Bronchial epithelial cell (primary cell): ENCODE measurements at regions not wholly inside any gene's neighbourhood (a gene's known extent, or its start where the extent isn't known, plus 50 kb on each side); places are given as distances from the start of the nearest gene placed in this dataset.

ENCODE experiments used
- DNase-seq: peaks from one replicate; pipeline ENCODE4 v3.0.0-alpha.2; 2010; ENCODE audit warnings: low read depth
- FAIRE-seq: peaks from 2 replicates; lab custom pipeline; 2011; peaks lifted over from hg19 to GRCh38; lab: Jason Lieb, UNC
- H3K27me3 ChIP-seq: 2 replicates; pipeline ENCODE4 v1.5.1; 2011; ENCODE audit warnings: low read length; ENCODE audit not compliant: control insufficient read depth, insufficient read depth
- H3K36me3 ChIP-seq: 2 replicates; pipeline ENCODE4 v1.5.1; 2011; ENCODE audit warnings: low read length; ENCODE audit not compliant: control insufficient read depth, insufficient read depth
- H3K4me3 ChIP-seq: 2 replicates; pipeline ENCODE4 v1.5.1; 2011; ENCODE audit warnings: mild to moderate bottlenecking, low read depth, low read length, control low read depth
- CTCF ChIP-seq: IDR thresholded peaks from 2 replicates; pipeline ENCODE4 v1.5.1; 2011; ENCODE audit warnings: mild to moderate bottlenecking, moderate library complexity, low read length, control low read depth, inconsistent platforms; ENCODE audit not compliant: insufficient read depth, severe bottlenecking

DNA sequence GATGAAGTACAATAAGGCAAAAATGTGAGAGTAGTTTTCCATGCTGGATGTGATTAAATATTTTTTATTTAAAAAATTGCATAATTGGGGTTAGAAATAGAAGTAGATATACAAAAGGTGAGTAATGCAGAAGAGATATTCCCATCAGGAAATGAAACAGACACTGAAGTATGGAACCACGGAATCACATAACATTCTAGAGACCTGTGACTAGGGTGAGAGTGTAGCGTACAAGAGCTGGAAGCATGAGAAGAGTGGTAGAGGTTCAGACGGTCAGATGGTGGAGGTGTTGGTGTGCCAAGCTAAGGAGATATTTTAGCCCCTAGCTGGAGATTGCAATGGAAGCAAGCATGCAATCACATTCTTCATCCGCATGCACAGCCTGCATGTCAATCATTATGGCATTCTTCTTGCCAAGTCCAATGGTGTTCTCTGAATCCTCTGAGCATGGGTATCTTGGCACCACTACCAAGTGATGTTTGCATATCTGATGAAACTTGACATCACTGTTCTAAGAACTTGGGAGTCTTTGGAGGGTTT, 587.8 kb downstream of the PSAT1 start:
- no peak for TF ChIP-seq CTCF
- H3K36me3 ChIP-seq, result no peaks in the 10 kb centered on the region
- FAIRE-seq, result no peak

GRCh38 chr9:78892182-78892581, 595.3 kb downstream of the PSAT1 start:
- FAIRE-seq, result no peak
- no peak for DNase-seq
- no peak overlapping the region for H3K4me3 ChIP-seq
- no peak for TF ChIP-seq CTCF
- H3K36me3 ChIP-seq, result no peaks in the 10 kb centered on the region
- no peaks in the 10 kb centered on the region for H3K27me3 ChIP-seq

More for the DNA sequence above, 587.8 kb downstream of the PSAT1 start:
- Histone ChIP-seq H3K4me3 (no peak overlapping the region), H3K27me3 (no peaks in the 10 kb centered on the region)
- DNase-seq, result no peak

DNA sequence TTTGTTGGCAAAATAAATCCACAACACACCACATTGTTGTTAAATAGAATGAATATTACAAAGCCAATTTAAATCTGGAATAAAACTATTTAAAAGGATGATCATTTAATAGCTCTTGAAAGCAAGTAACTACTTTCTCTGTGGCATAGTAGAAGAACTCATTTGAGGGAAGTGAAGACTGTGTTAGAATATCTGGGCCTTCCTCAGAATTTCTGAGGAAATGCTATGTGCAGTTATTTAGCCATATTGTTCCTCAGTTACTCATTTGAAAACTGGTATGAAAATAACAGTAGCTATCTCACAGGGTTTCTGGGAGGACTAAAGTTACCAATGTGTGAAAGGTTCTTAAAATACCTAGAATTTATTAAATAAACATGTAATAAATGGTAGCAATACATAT, 595.8 kb downstream of the PSAT1 start:
- H3K27me3 ChIP-seq, result no peaks in the 10 kb centered on the region
- FAIRE-seq (no peak), DNase-seq (no peak)
- no peak overlapping the region for H3K4me3 ChIP-seq
- no peak for TF ChIP-seq CTCF
- H3K36me3 ChIP-seq, result no peaks in the 10 kb centered on the region

DNA sequence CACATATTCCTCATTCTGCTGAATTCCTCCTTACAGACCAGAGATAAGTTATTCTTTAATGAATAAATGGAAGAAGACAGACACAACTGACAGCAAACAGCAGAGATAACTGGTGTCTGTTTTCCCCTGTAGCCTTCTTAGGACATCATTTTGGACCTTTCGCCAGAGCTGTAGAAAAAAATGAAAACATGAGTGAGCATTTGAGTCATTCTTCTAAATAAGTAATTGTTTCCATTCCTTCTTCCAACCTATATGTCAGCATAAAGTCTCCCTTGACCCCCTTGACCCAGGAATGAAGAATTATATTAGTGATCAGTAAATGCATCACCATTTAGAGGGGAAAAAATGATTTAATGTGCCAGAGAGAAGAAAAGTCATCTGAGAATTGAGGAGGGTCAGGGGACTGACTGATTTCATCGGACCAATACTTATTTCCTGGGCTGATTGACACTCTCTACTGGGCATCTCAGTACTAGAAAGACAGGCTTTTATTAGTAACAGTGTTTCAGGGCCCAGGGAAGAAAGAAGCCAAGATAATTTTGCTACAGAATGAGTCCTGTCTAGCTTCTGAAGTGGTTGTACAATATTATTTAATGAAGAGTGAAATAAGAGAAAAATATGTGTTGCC, 597.0 kb downstream of the PSAT1 start:
- H3K4me3 ChIP-seq, result no peak overlapping the region
- DNase-seq (no peak), FAIRE-seq (no peak)
- no peaks in the 10 kb centered on the region for H3K27me3 ChIP-seq
- no peak for TF ChIP-seq CTCF
- H3K36me3 ChIP-seq, result no peaks in the 10 kb centered on the region

DNA sequence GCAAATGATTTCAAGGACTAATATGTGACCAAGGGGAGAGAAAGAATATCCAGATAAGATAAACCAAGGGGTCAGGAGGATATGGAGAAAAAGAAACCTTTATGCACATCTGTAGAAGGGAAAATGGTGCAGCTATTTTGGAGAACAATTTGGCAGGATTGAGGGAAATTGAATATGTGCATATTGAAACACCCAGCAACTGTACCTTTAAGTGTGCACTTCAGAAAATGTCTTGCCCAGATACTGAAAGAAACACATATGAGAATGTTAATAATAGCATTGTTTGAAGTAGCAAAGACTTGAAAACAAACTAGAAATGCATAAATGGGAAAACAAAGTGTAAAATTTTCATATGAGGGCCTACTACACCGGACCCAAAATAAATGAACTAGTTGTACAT, 599.6 kb downstream of the PSAT1 start:
- TF ChIP-seq CTCF, result no peak
- FAIRE-seq (no peak), DNase-seq (no peak)
- H3K4me3 ChIP-seq, result no peak overlapping the region
- H3K27me3 ChIP-seq, result no peaks in the 10 kb centered on the region
- no peaks in the 10 kb centered on the region for H3K36me3 ChIP-seq

DNA sequence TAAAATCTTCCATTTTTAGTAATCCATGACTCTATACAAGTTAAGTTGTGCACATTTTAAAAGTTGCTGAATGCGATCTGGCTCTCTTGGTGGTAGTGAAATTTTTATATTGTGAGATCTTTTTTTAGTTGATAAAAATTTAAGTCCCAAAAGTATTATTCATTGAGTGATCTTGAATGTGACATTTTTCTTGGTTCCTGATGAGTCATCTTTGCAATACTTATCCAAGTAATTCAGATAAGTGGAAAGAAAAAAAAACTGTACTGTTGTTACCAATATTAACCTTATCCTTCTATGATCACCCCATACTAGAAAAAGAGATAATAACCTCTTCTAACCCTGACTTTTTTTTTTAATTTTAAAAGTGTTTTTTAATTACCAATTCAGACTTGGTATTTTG, 601.3 kb downstream of the PSAT1 start:
- Histone ChIP-seq H3K27me3 (no peaks in the 10 kb centered on the region), H3K4me3 (no peak overlapping the region), H3K36me3 (no peaks in the 10 kb centered on the region)
- no peak for DNase-seq
- FAIRE-seq, result no peak
- TF ChIP-seq CTCF, result no peak
